ENCODE measurements at regions not wholly inside any gene's neighbourhood (a gene's known extent, or its start where the extent isn't known, plus 50 kb on each side); places are given as distances from the start of the nearest gene placed in this dataset.

DNA sequence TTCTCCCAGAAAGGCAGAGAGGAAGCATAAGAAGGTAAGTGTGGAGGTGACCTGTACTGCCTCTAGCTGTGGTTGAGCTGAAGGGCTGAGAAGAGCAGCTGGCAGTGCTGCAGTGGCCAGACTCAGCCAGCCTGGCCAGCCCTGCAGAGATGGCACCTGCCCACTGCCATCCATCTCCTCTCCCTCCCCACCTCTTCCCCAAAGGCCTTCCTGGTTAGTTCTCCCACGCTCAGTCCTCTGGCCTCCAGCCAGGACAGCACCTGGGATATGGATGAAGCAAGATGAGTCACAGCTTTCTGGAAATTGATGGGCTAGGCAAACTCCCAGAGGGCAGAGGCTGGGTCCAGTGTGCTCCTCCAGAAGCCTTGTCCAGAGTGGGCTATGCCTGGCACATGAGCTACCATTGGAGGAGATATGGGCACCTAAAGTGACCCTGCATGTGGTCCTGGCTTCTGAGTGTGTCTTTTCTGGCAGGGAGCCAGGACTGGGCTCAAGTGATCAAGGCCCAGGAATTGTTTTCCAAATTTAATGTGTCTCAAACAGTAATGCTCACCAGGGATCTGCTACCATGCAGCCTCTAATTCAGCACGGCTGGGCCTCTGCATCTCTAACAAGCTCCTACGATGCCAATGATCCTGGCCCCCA, 81.0 kb upstream of the CACUL1 start:
- no peak overlapping the region for H3K4me3 ChIP-seq (replicated peaks; ENCODE audit: insufficient read depth, low read length)
- no peak for TF ChIP-seq POLR2AphosphoS5 (IDR thresholded peaks at IDR 0.05; ENCODE audit: low read depth)
- TF ChIP-seq GABPA (IDR thresholded peaks at IDR 0.05; ENCODE audit: low read depth) = no peak
- TF ChIP-seq, protein P1, sequence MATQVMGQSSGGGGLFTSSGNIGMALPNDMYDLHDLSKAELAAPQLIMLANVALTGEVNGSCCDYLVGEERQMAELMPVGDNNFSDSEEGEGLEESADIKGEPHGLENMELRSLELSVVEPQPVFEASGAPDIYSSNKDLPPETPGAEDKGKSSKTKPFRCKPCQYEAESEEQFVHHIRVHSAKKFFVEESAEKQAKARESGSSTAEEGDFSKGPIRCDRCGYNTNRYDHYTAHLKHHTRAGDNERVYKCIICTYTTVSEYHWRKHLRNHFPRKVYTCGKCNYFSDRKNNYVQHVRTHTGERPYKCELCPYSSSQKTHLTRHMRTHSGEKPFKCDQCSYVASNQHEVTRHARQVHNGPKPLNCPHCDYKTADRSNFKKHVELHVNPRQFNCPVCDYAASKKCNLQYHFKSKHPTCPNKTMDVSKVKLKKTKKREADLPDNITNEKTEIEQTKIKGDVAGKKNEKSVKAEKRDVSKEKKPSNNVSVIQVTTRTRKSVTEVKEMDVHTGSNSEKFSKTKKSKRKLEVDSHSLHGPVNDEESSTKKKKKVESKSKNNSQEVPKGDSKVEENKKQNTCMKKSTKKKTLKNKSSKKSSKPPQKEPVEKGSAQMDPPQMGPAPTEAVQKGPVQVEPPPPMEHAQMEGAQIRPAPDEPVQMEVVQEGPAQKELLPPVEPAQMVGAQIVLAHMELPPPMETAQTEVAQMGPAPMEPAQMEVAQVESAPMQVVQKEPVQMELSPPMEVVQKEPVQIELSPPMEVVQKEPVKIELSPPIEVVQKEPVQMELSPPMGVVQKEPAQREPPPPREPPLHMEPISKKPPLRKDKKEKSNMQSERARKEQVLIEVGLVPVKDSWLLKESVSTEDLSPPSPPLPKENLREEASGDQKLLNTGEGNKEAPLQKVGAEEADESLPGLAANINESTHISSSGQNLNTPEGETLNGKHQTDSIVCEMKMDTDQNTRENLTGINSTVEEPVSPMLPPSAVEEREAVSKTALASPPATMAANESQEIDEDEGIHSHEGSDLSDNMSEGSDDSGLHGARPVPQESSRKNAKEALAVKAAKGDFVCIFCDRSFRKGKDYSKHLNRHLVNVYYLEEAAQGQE (IDR thresholded peaks at IDR 0.05; ENCODE audit: insufficient replicate concordance, low read depth) = no peak
- TF ChIP-seq CTCF (IDR thresholded peaks at IDR 0.05; ENCODE audit: insufficient read depth, low read length) = no peak
- TF ChIP-seq SPI1 (IDR thresholded peaks at IDR 0.05; ENCODE audit: borderline replicate concordance, low read depth) = no peak
- DNase-seq (ENCODE audit: low read depth in 1 of 2, low spot score in 1 of 2) = no peak
- no peak overlapping the region for H3K27ac ChIP-seq (replicated peaks)
- no peaks in the 10 kb centered on the region for H3K27me3 ChIP-seq (ENCODE audit: insufficient read depth, poor library complexity, severe bottlenecking)

- TF ChIP-seq, protein P1 (IDR thresholded peaks at IDR 0.05; ENCODE audit: insufficient replicate concordance, low read depth) = no peak
- no peak for TF ChIP-seq POLR2AphosphoS5 (IDR thresholded peaks at IDR 0.05; ENCODE audit: low read depth)
- TF ChIP-seq CTCF (IDR thresholded peaks at IDR 0.05; ENCODE audit: insufficient read depth, low read length) = no peak
- no peak for TF ChIP-seq GABPA (IDR thresholded peaks at IDR 0.05; ENCODE audit: low read depth)
- TF ChIP-seq SPI1 (IDR thresholded peaks at IDR 0.05; ENCODE audit: borderline replicate concordance, low read depth) = no peak
- Histone ChIP-seq H3K27me3 (ENCODE audit: insufficient read depth, poor library complexity, severe bottlenecking) (no peaks in the 10 kb centered on the region), H3K27ac (replicated peaks) (no peak overlapping the region), H3K4me3 (replicated peaks; ENCODE audit: insufficient read depth, low read length) (no peak overlapping the region)
- DNase-seq (ENCODE audit: low read depth in 1 of 2, low spot score in 1 of 2) = no peak
These were observed 83.6 kb upstream of the CACUL1 start for GRCh38 chr10:118838364-118838763.

GRCh38 chr10:118839348-118839747, 84.6 kb upstream of the CACUL1 start:
- H3K4me3 ChIP-seq (replicated peaks; ENCODE audit: insufficient read depth, low read length) = no peak overlapping the region
- H3K27ac ChIP-seq (replicated peaks) = no peak overlapping the region
- TF ChIP-seq SPI1 (IDR thresholded peaks at IDR 0.05; ENCODE audit: borderline replicate concordance, low read depth) (no peak), POLR2AphosphoS5 (IDR thresholded peaks at IDR 0.05; ENCODE audit: low read depth) (no peak), CTCF (IDR thresholded peaks at IDR 0.05; ENCODE audit: insufficient read depth, low read length) (no peak), GABPA (IDR thresholded peaks at IDR 0.05; ENCODE audit: low read depth) (no peak)
- TF ChIP-seq, protein P1 (IDR thresholded peaks at IDR 0.05; ENCODE audit: insufficient replicate concordance, low read depth) = no peak
- DNase-seq (ENCODE audit: low read depth in 1 of 2, low spot score in 1 of 2) = no peak
- H3K27me3 ChIP-seq (ENCODE audit: insufficient read depth, poor library complexity, severe bottlenecking) = no peaks in the 10 kb centered on the region
